ENCODE measurements at regions not wholly inside any gene's neighbourhood (a gene's known extent, or its start where the extent isn't known, plus 50 kb on each side); places are given as distances from the start of the nearest gene placed in this dataset.
"Not testable (repeated sequence)": the region's sequence is repeated elsewhere in the genome, so short reads cannot be mapped to it uniquely, and the experiment has no call there.

DNA sequence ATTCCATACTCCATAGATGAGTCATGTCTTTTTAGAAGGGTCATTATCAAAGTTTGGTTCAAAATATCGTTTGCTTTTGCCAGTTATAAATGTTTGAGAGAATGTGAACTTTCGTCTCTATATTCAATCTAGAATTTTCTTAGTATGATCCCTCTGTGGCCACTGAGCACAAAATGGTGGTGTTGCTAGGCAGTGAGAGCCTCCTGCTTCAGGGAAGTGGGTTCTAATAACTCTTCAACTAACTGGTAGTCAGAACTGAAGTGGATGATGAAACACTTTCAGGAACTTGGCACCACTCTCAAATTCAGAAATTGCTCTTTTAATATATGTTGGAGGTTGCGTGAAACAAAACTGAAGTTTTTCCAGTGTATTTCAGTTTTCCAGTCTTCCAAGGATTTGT is 125.0 kb upstream of the DOK5 start:
- Histone ChIP-seq H3K27ac (ENCODE audit: control insufficient read depth, insufficient read depth, low read length) (no peak overlapping the region), H3K27me3 (ENCODE audit: control insufficient read depth, extremely low read depth, insufficient read depth, low read length) (no peaks in the 10 kb centered on the region), H3K9me1 (ENCODE audit: control insufficient read depth, extremely low read depth, insufficient read depth, low read length) (no peaks in the 10 kb centered on the region), H3K4me3 (ENCODE audit: control insufficient read depth in 2 of 3, extremely low read depth in 1 of 3, insufficient read depth in 2 of 3, low read depth in 1 of 3, low read length in 3 of 3) (no peak overlapping the region), H3K9ac (ENCODE audit: control insufficient read depth, extremely low read depth, insufficient read depth, low read length) (no peak overlapping the region), H2AFZ (ENCODE audit: control insufficient read depth, low read length) (no peak overlapping the region), H3K36me3 (ENCODE audit: control insufficient read depth in 2 of 2, extremely low read depth in 1 of 2, insufficient read depth in 2 of 2, low read length in 2 of 2) (no peaks in the 10 kb centered on the region), H3K79me2 (ENCODE audit: control insufficient read depth, insufficient read depth, low read length) (no peaks in the 10 kb centered on the region), H3K4me2 (ENCODE audit: control insufficient read depth, extremely low read depth, insufficient read depth, low read depth, low read length) (no peak overlapping the region), H3K4me1 (ENCODE audit: control insufficient read depth, extremely low read depth, insufficient read depth, low read length) (peaks cover 1% of the 10 kb centered on the region), H4K20me1 (ENCODE audit: control insufficient read depth, extremely low read depth, insufficient read depth, low read length) (no peaks in the 10 kb centered on the region), H3K9me3 (ENCODE audit: control insufficient read depth, low read depth, low read length) (no peaks in the 10 kb centered on the region)
- DNase-seq (ENCODE audit: low read depth, low spot score) (no peak), FAIRE-seq (no peak)
- dilution Hi-C loops (cut with MboI; ENCODE audit: extremely low pct_ligation_motif_present, low sequenced_read_pairs) = no loop called here
- TF ChIP-seq, protein P1, sequence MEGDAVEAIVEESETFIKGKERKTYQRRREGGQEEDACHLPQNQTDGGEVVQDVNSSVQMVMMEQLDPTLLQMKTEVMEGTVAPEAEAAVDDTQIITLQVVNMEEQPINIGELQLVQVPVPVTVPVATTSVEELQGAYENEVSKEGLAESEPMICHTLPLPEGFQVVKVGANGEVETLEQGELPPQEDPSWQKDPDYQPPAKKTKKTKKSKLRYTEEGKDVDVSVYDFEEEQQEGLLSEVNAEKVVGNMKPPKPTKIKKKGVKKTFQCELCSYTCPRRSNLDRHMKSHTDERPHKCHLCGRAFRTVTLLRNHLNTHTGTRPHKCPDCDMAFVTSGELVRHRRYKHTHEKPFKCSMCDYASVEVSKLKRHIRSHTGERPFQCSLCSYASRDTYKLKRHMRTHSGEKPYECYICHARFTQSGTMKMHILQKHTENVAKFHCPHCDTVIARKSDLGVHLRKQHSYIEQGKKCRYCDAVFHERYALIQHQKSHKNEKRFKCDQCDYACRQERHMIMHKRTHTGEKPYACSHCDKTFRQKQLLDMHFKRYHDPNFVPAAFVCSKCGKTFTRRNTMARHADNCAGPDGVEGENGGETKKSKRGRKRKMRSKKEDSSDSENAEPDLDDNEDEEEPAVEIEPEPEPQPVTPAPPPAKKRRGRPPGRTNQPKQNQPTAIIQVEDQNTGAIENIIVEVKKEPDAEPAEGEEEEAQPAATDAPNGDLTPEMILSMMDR (optimal IDR thresholded peaks at IDR 0.05 in 1 of 3, IDR thresholded peaks at IDR 0.05 in 1 of 3, conservative IDR thresholded peaks at IDR 0.05 in 1 of 3; ENCODE audit: extremely low read depth in 1 of 3, insufficient read depth in 2 of 3, low read length in 3 of 3) = no peak
- no peak for TF ChIP-seq EZH2 (IDR thresholded peaks at IDR 0.05; ENCODE audit: low read length)

DNA sequence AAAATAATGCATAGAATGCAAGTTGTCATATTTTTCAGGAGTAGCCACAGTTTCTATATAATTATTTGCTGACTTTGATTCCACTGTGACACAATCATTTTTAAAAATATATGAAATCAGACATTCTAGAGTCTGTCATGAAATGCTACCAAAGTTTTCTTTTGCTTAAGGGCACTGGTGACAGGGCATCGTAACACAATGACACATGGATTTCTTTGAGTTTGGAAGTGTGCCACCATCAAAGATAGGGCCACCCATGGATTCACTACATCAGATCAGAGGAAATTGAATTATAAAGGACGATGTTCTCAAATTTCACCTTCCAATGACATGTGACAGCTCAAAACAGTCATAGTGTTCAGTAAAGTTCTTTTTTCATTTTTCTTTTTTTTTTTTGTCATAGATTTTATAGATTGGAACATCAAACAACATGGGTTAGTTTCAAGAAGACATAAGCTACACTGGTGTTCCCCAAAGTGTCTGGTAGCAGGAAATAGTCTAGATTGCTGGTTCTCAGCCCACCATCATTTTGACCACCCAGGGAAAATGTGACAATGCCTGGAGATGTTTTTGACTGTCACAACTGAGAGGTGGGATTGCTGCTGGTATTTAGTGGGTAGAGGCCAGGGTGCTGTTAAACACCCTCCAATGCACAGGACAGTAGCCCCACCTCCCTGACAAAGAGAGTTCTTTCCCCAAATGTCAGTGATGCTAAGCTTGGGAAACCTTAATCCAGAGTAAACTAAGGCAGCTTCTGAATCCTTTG is 123.8 kb upstream of the DOK5 start:
- Histone ChIP-seq H2AFZ (ENCODE audit: control insufficient read depth, low read length) (no peak overlapping the region), H3K79me2 (ENCODE audit: control insufficient read depth, insufficient read depth, low read length) (no peaks in the 10 kb centered on the region), H3K4me1 (ENCODE audit: control insufficient read depth, extremely low read depth, insufficient read depth, low read length) (no peaks in the 10 kb centered on the region), H3K9ac (ENCODE audit: control insufficient read depth, extremely low read depth, insufficient read depth, low read length) (no peak overlapping the region), H3K27me3 (ENCODE audit: control insufficient read depth, extremely low read depth, insufficient read depth, low read length) (no peaks in the 10 kb centered on the region), H4K20me1 (ENCODE audit: control insufficient read depth, extremely low read depth, insufficient read depth, low read length) (no peaks in the 10 kb centered on the region), H3K4me3 (ENCODE audit: control insufficient read depth in 2 of 3, extremely low read depth in 1 of 3, insufficient read depth in 2 of 3, low read depth in 1 of 3, low read length in 3 of 3) (no peak overlapping the region), H3K36me3 (ENCODE audit: control insufficient read depth in 2 of 2, extremely low read depth in 1 of 2, insufficient read depth in 2 of 2, low read length in 2 of 2) (no peaks in the 10 kb centered on the region), H3K27ac (ENCODE audit: control insufficient read depth, insufficient read depth, low read length) (no peak overlapping the region), H3K4me2 (ENCODE audit: control insufficient read depth, extremely low read depth, insufficient read depth, low read depth, low read length) (no peak overlapping the region), H3K9me3 (ENCODE audit: control insufficient read depth, low read depth, low read length) (no peaks in the 10 kb centered on the region), H3K9me1 (ENCODE audit: control insufficient read depth, extremely low read depth, insufficient read depth, low read length) (no peaks in the 10 kb centered on the region)
- FAIRE-seq = no peak
- TF ChIP-seq EZH2 (IDR thresholded peaks at IDR 0.05; ENCODE audit: low read length) = no peak
- TF ChIP-seq, protein P1 (optimal IDR thresholded peaks at IDR 0.05 in 1 of 3, IDR thresholded peaks at IDR 0.05 in 1 of 3, conservative IDR thresholded peaks at IDR 0.05 in 1 of 3; ENCODE audit: extremely low read depth in 1 of 3, insufficient read depth in 2 of 3, low read length in 3 of 3) = no peak
- DNase-seq (ENCODE audit: low read depth, low spot score) = no peak
- dilution Hi-C loops (cut with MboI; ENCODE audit: extremely low pct_ligation_motif_present, low sequenced_read_pairs) = no loop called here

DNA sequence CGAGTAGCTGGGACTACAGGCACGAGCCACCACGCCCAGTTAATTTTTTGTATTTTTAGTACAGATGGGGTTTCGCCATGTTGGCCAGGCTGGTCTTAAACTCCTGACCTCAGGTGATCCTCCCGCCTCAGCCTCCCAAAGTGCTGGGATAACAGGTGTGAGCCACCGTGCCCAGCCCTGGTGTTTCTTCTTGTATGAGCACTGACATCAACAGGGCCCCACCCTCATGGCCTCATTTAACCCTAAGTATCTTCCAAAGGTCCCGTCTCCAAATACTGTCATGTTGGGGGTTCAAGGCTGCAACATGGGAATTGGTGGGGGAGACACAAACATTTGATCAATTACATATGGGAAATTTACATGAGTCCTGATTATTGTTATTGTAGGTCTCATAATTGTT is 122.9 kb upstream of the DOK5 start:
- DNase-seq (ENCODE audit: low read depth, low spot score); H2AFZ ChIP-seq (ENCODE audit: control insufficient read depth, low read length); H3K9ac ChIP-seq (ENCODE audit: control insufficient read depth, extremely low read depth, insufficient read depth, low read length); H3K27me3 ChIP-seq (ENCODE audit: control insufficient read depth, extremely low read depth, insufficient read depth, low read length); H3K9me3 ChIP-seq (ENCODE audit: control insufficient read depth, low read depth, low read length); H4K20me1 ChIP-seq (ENCODE audit: control insufficient read depth, extremely low read depth, insufficient read depth, low read length); H3K4me2 ChIP-seq (ENCODE audit: control insufficient read depth, extremely low read depth, insufficient read depth, low read depth, low read length); H3K36me3 ChIP-seq (ENCODE audit: control insufficient read depth in 2 of 2, extremely low read depth in 1 of 2, insufficient read depth in 2 of 2, low read length in 2 of 2); H3K9me1 ChIP-seq (ENCODE audit: control insufficient read depth, extremely low read depth, insufficient read depth, low read length); dilution Hi-C loops (cut with MboI; ENCODE audit: extremely low pct_ligation_motif_present, low sequenced_read_pairs); H3K4me3 ChIP-seq (ENCODE audit: control insufficient read depth in 2 of 3, extremely low read depth in 1 of 3, insufficient read depth in 2 of 3, low read depth in 1 of 3, low read length in 3 of 3); FAIRE-seq; H3K27ac ChIP-seq (ENCODE audit: control insufficient read depth, insufficient read depth, low read length); H3K4me1 ChIP-seq (ENCODE audit: control insufficient read depth, extremely low read depth, insufficient read depth, low read length); H3K79me2 ChIP-seq (ENCODE audit: control insufficient read depth, insufficient read depth, low read length): not testable (repeated sequence)

Data from keratinocyte (primary cell).